ENCODE measurements at regions not wholly inside any gene's neighbourhood (a gene's known extent, or its start where the extent isn't known, plus 50 kb on each side); places are given as distances from the start of the nearest gene placed in this dataset.

GRCh38 chr13:74620711-74621110 is 486.5 kb upstream of the KLF12 start:
- DNase-seq (no peak), FAIRE-seq (no peak)
- Histone ChIP-seq H3K36me3 (ENCODE audit: control insufficient read depth in 2 of 3, insufficient read depth in 3 of 3, low read length in 3 of 3) (no peaks in the 10 kb centered on the region), H3K9ac (ENCODE audit: low read length in 3 of 3) (no peak overlapping the region), H3K4me1 (ENCODE audit: control insufficient read depth in 2 of 3, insufficient read depth in 2 of 3, low read depth in 1 of 3, low read length in 3 of 3) (no peaks in the 10 kb centered on the region), H3K27me3 (ENCODE audit: control insufficient read depth, insufficient read depth, low read length) (no peaks in the 10 kb centered on the region), H3K4me3 (ENCODE audit: low read length in 3 of 3) (no peak overlapping the region), H3K9me3 (ENCODE audit: control insufficient read depth in 2 of 3, insufficient read depth in 1 of 3, low read length in 3 of 3) (no peaks in the 10 kb centered on the region), H3K27ac (ENCODE audit: low read depth in 2 of 2, low read length in 2 of 2) (no peak overlapping the region)
- intact Hi-C loops (cut with DNase I), result no loop called here
- no peak for TF ChIP-seq CTCF (IDR thresholded peaks at IDR 0.05; ENCODE audit: borderline replicate concordance, extremely low read depth, insufficient read depth)

- Histone ChIP-seq H3K9me3 (ENCODE audit: control insufficient read depth in 2 of 3, insufficient read depth in 1 of 3, low read length in 3 of 3) (no peaks in the 10 kb centered on the region), H3K27ac (ENCODE audit: low read depth in 2 of 2, low read length in 2 of 2) (no peak overlapping the region), H3K9ac (ENCODE audit: low read length in 3 of 3) (no peak overlapping the region), H3K27me3 (ENCODE audit: control insufficient read depth, insufficient read depth, low read length) (no peaks in the 10 kb centered on the region), H3K4me1 (ENCODE audit: control insufficient read depth in 2 of 3, insufficient read depth in 2 of 3, low read depth in 1 of 3, low read length in 3 of 3) (no peaks in the 10 kb centered on the region), H3K36me3 (ENCODE audit: control insufficient read depth in 2 of 3, insufficient read depth in 3 of 3, low read length in 3 of 3) (no peaks in the 10 kb centered on the region), H3K4me3 (ENCODE audit: low read length in 3 of 3) (no peak overlapping the region)
- intact Hi-C loops (cut with DNase I), result no loop called here
- no peak for TF ChIP-seq CTCF (IDR thresholded peaks at IDR 0.05; ENCODE audit: borderline replicate concordance, extremely low read depth, insufficient read depth)
- FAIRE-seq (no peak), DNase-seq (no peak)
Measured at GRCh38 chr13:74620308-74620707, 486.1 kb upstream of the KLF12 start.

- no peak overlapping the region for H3K4me3 ChIP-seq (ENCODE audit: low read length in 3 of 3)
- FAIRE-seq (no peak), DNase-seq (no peak)
- no peaks in the 10 kb centered on the region for H3K27me3 ChIP-seq (ENCODE audit: control insufficient read depth, insufficient read depth, low read length)
- no peaks in the 10 kb centered on the region for H3K9me3 ChIP-seq (ENCODE audit: control insufficient read depth in 2 of 3, insufficient read depth in 1 of 3, low read length in 3 of 3)
- no peaks in the 10 kb centered on the region for H3K36me3 ChIP-seq (ENCODE audit: control insufficient read depth in 2 of 3, insufficient read depth in 3 of 3, low read length in 3 of 3)
- no peaks in the 10 kb centered on the region for H3K4me1 ChIP-seq (ENCODE audit: control insufficient read depth in 2 of 3, insufficient read depth in 2 of 3, low read depth in 1 of 3, low read length in 3 of 3)
- intact Hi-C loops (cut with DNase I), result no loop called here
- H3K9ac ChIP-seq (ENCODE audit: low read length in 3 of 3), result no peak overlapping the region
- no peak overlapping the region for H3K27ac ChIP-seq (ENCODE audit: low read depth in 2 of 2, low read length in 2 of 2)
- TF ChIP-seq CTCF (IDR thresholded peaks at IDR 0.05; ENCODE audit: borderline replicate concordance, extremely low read depth, insufficient read depth), result no peak
Measured at GRCh38 chr13:74597526-74597925, 463.3 kb upstream of the KLF12 start.

- Histone ChIP-seq H3K9ac (ENCODE audit: low read length in 3 of 3) (no peak overlapping the region), H3K27ac (ENCODE audit: low read depth in 2 of 2, low read length in 2 of 2) (no peak overlapping the region)
- FAIRE-seq, result no peak
Measured at GRCh38 chr13:74596691-74597090, 462.5 kb upstream of the KLF12 start.

More at GRCh38 chr13:74596691-74597090, 462.5 kb upstream of the KLF12 start:
- H3K36me3 ChIP-seq (ENCODE audit: control insufficient read depth in 2 of 3, insufficient read depth in 3 of 3, low read length in 3 of 3), result no peaks in the 10 kb centered on the region
- H3K9me3 ChIP-seq (ENCODE audit: control insufficient read depth in 2 of 3, insufficient read depth in 1 of 3, low read length in 3 of 3), result no peaks in the 10 kb centered on the region
- H3K27me3 ChIP-seq (ENCODE audit: control insufficient read depth, insufficient read depth, low read length), result no peaks in the 10 kb centered on the region
- no peak overlapping the region for H3K4me3 ChIP-seq (ENCODE audit: low read length in 3 of 3)
- no peak for TF ChIP-seq CTCF (IDR thresholded peaks at IDR 0.05; ENCODE audit: borderline replicate concordance, extremely low read depth, insufficient read depth)
- DNase-seq, result no peak
- intact Hi-C loops (cut with DNase I), result no loop called here
- H3K4me1 ChIP-seq (ENCODE audit: control insufficient read depth in 2 of 3, insufficient read depth in 2 of 3, low read depth in 1 of 3, low read length in 3 of 3), result no peaks in the 10 kb centered on the region
